MM.1S (cell line): ENCODE measurements at regions not wholly inside any gene's neighbourhood (a gene's known extent, or its start where the extent isn't known, plus 50 kb on each side); places are given as distances from the start of the nearest gene placed in this dataset.

ENCODE experiments used
- EZH2 ChIP-seq: fragments of 300-600 bp; sonication (generic); optimal IDR thresholded peaks from 2 replicates; pipeline ENCODE3; 2017; ENCODE audit warnings: low read depth, mild to moderate bottlenecking, antibody characterized with exemption, low read length, mixed read lengths
- TF ChIP-seq, protein P1 (sequence below): fragments of 300-600 bp; sonication (generic); IDR thresholded peaks from 2 replicates; pipeline ENCODE4 v1.5.1; 2016; ENCODE audit warnings: antibody characterized with exemption, low read length, mixed read lengths

- TF ChIP-seq, protein P1, sequence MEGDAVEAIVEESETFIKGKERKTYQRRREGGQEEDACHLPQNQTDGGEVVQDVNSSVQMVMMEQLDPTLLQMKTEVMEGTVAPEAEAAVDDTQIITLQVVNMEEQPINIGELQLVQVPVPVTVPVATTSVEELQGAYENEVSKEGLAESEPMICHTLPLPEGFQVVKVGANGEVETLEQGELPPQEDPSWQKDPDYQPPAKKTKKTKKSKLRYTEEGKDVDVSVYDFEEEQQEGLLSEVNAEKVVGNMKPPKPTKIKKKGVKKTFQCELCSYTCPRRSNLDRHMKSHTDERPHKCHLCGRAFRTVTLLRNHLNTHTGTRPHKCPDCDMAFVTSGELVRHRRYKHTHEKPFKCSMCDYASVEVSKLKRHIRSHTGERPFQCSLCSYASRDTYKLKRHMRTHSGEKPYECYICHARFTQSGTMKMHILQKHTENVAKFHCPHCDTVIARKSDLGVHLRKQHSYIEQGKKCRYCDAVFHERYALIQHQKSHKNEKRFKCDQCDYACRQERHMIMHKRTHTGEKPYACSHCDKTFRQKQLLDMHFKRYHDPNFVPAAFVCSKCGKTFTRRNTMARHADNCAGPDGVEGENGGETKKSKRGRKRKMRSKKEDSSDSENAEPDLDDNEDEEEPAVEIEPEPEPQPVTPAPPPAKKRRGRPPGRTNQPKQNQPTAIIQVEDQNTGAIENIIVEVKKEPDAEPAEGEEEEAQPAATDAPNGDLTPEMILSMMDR = no peak
- no peak for TF ChIP-seq EZH2
These were observed 181.7 kb upstream of the DPH6 start for GRCh38 chr15:35727627-35728026.
